ENCODE measurements at regions not wholly inside any gene's neighbourhood (a gene's known extent, or its start where the extent isn't known, plus 50 kb on each side); places are given as distances from the start of the nearest gene placed in this dataset.

- peaks cover under 1 to 1% of the 10 kb centered on the region in 2 donors for H3K27me3 Mint-ChIP-seq
- ChIA-PET POLR2A (ENCODE audit: partially characterized antibody) (interaction anchor here (0.7 kb wide), 1 partner anchor 9 kb away, joined by 3 read pairs; no protein-coding TSS in a partner anchor), CTCF (ENCODE audit: partially characterized antibody) (no interaction called here)
- no peaks in the 10 kb centered on the region for H3K4me1 Mint-ChIP-seq
- intact Hi-C loops (cut with micrococcal nuclease): no loop called here
- no peak overlapping the region for H3K4me3 Mint-ChIP-seq
- Histone ChIP-seq H3K4me1 (ENCODE audit: insufficient read depth, low read length) (no peaks in the 10 kb centered on the region), H3K9me3 (ENCODE audit: control insufficient read depth in 1 of 2, low read length in 2 of 2) (no peaks in the 10 kb centered on the region), H3K36me3 (ENCODE audit: insufficient read depth, low read length) (no peaks in the 10 kb centered on the region), H3K27me3 (ENCODE audit: insufficient read depth, low read length) (no peaks in the 10 kb centered on the region), H3K27ac (ENCODE audit: low read depth, low read length) (no peak overlapping the region), H3K4me3 (ENCODE audit: low read length in 2 of 2) (no peak overlapping the region)
- H3K27ac Mint-ChIP-seq: no peak overlapping the region
- no peaks in the 10 kb centered on the region for H3K9me3 Mint-ChIP-seq
- H3K36me3 Mint-ChIP-seq: no peaks in the 10 kb centered on the region
- no peak for DNase-seq
Observed at GRCh38 chr6:90790696-90791095, 203.8 kb upstream of the MAP3K7 start.

GRCh38 chr6:90790058-90790457 lies 203.2 kb upstream of the MAP3K7 start:
- Mint-ChIP-seq H3K4me3 (no peak overlapping the region), H3K36me3 (no peaks in the 10 kb centered on the region), H3K9me3 (no peaks in the 10 kb centered on the region), H3K27ac (no peak overlapping the region), H3K4me1 (no peaks in the 10 kb centered on the region), H3K27me3 (peaks cover 1 to 4% of the 10 kb centered on the region in 2 donors)
- intact Hi-C loops (cut with micrococcal nuclease): no loop called here
- Histone ChIP-seq H3K9me3 (ENCODE audit: control insufficient read depth in 1 of 2, low read length in 2 of 2) (no peaks in the 10 kb centered on the region), H3K36me3 (ENCODE audit: insufficient read depth, low read length) (no peaks in the 10 kb centered on the region), H3K27me3 (ENCODE audit: insufficient read depth, low read length) (no peaks in the 10 kb centered on the region), H3K4me1 (ENCODE audit: insufficient read depth, low read length) (no peaks in the 10 kb centered on the region), H3K4me3 (ENCODE audit: low read length in 2 of 2) (no peak overlapping the region), H3K27ac (ENCODE audit: low read depth, low read length) (no peak overlapping the region)
- ChIA-PET POLR2A (ENCODE audit: partially characterized antibody) (no interaction called here), CTCF (ENCODE audit: partially characterized antibody) (no interaction called here)
- DNase-seq: no peak

GRCh38 chr6:90788781-90789180 lies 201.9 kb upstream of the MAP3K7 start:
- H3K9me3 ChIP-seq (ENCODE audit: control insufficient read depth in 1 of 2, low read length in 2 of 2): no peaks in the 10 kb centered on the region
- H3K4me3 Mint-ChIP-seq: no peak overlapping the region
- no peak overlapping the region for H3K4me3 ChIP-seq (ENCODE audit: low read length in 2 of 2)
- H3K4me1 Mint-ChIP-seq: no peaks in the 10 kb centered on the region
- ChIA-PET POLR2A (ENCODE audit: partially characterized antibody) (no interaction called here), CTCF (ENCODE audit: partially characterized antibody) (no interaction called here)
- no peaks in the 10 kb centered on the region for H3K4me1 ChIP-seq (ENCODE audit: insufficient read depth, low read length)
- no peaks in the 10 kb centered on the region for H3K36me3 Mint-ChIP-seq
- no peak for DNase-seq
- intact Hi-C loops (cut with micrococcal nuclease): no loop called here
- H3K9me3 Mint-ChIP-seq: no peaks in the 10 kb centered on the region
- H3K36me3 ChIP-seq (ENCODE audit: insufficient read depth, low read length): no peaks in the 10 kb centered on the region
- no peaks in the 10 kb centered on the region for H3K27me3 ChIP-seq (ENCODE audit: insufficient read depth, low read length)
- no peak overlapping the region for H3K27ac Mint-ChIP-seq
- H3K27ac ChIP-seq (ENCODE audit: low read depth, low read length): no peak overlapping the region
- peaks cover 1 to 4% of the 10 kb centered on the region in 2 donors for H3K27me3 Mint-ChIP-seq

DNA sequence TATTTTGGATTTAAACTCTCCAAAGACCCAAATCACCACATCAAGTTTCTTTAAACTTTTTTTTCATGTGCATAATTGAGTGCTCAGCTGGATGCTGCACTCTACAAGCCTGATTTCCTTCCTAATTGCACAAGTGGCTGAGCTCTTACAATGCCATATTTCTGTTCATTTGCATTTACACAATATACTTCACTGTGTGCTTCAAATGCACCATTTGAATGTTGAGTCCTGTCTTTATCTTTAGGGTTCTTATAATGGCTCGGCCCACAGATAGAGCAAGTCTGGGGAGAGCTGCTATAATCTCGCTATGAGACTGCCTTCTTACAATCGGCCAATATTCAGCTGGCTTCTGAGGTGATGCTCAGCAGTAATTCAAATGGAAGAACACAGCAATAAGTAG lies 200.6 kb upstream of the MAP3K7 start:
- H3K27ac ChIP-seq (ENCODE audit: low read depth, low read length): no peak overlapping the region
- Mint-ChIP-seq H3K4me3 (no peak overlapping the region), H3K27me3 (peaks cover 1 to 7% of the 10 kb centered on the region in 2 donors), H3K27ac (no peak overlapping the region), H3K4me1 (no peaks in the 10 kb centered on the region), H3K9me3 (no peaks in the 10 kb centered on the region), H3K36me3 (no peaks in the 10 kb centered on the region)
- H3K4me3 ChIP-seq (ENCODE audit: low read length in 2 of 2): no peak overlapping the region
- H3K27me3 ChIP-seq (ENCODE audit: insufficient read depth, low read length): no peaks in the 10 kb centered on the region
- no peaks in the 10 kb centered on the region for H3K4me1 ChIP-seq (ENCODE audit: insufficient read depth, low read length)
- H3K36me3 ChIP-seq (ENCODE audit: insufficient read depth, low read length): no peaks in the 10 kb centered on the region
- DNase-seq: no peak
- CTCF ChIA-PET (ENCODE audit: partially characterized antibody): no interaction called here
- POLR2A ChIA-PET (ENCODE audit: partially characterized antibody): no interaction called here
- intact Hi-C loops (cut with micrococcal nuclease): no loop called here
- no peaks in the 10 kb centered on the region for H3K9me3 ChIP-seq (ENCODE audit: control insufficient read depth in 1 of 2, low read length in 2 of 2)

GRCh38 chr6:90780778-90781177 lies 193.9 kb upstream of the MAP3K7 start:
- ChIA-PET CTCF (ENCODE audit: partially characterized antibody) (no interaction called here), POLR2A (ENCODE audit: partially characterized antibody) (no interaction called here)
- Histone ChIP-seq H3K4me3 (ENCODE audit: low read length in 2 of 2) (no peak overlapping the region), H3K27me3 (ENCODE audit: insufficient read depth, low read length) (no peaks in the 10 kb centered on the region), H3K36me3 (ENCODE audit: insufficient read depth, low read length) (no peaks in the 10 kb centered on the region), H3K27ac (ENCODE audit: low read depth, low read length) (no peak overlapping the region), H3K4me1 (ENCODE audit: insufficient read depth, low read length) (no peaks in the 10 kb centered on the region), H3K9me3 (ENCODE audit: control insufficient read depth in 1 of 2, low read length in 2 of 2) (no peaks in the 10 kb centered on the region)
- Mint-ChIP-seq H3K4me3 (no peak overlapping the region), H3K4me1 (no peaks in the 10 kb centered on the region), H3K36me3 (no peaks in the 10 kb centered on the region), H3K27me3 (peaks cover 2 to 20% of the 10 kb centered on the region in 2 donors), H3K27ac (no peak overlapping the region), H3K9me3 (peaks cover 0 to 3% (median 0%) of the 10 kb centered on the region in 8 donors)
- intact Hi-C loops (cut with micrococcal nuclease): no loop called here
- DNase-seq: no peak

- H3K4me1 Mint-ChIP-seq: no peaks in the 10 kb centered on the region
- intact Hi-C loops (cut with micrococcal nuclease): no loop called here
- POLR2A ChIA-PET (ENCODE audit: partially characterized antibody): interaction anchor here (0.7 kb wide), 1 partner anchor 1100 kb away, joined by 3 read pairs; no protein-coding TSS in a partner anchor
Observed at GRCh38 chr6:90780141-90780540, 193.3 kb upstream of the MAP3K7 start.

GRCh38 chr6:90778417-90779203 lies 191.7 kb upstream of the MAP3K7 start:
- no peaks in the 10 kb centered on the region for H3K27me3 ChIP-seq (ENCODE audit: insufficient read depth, low read length)
- DNase-seq: no peak
- intact Hi-C loops (cut with micrococcal nuclease): no loop called here

More at GRCh38 chr6:90780141-90780540, 193.3 kb upstream of the MAP3K7 start:
- no peaks in the 10 kb centered on the region for H3K36me3 ChIP-seq (ENCODE audit: insufficient read depth, low read length)
- Mint-ChIP-seq H3K4me3 (no peak overlapping the region), H3K9me3 (peaks cover 0 to 3% (median 0%) of the 10 kb centered on the region in 8 donors), H3K27ac (no peak overlapping the region), H3K36me3 (no peaks in the 10 kb centered on the region), H3K27me3 (peaks cover 2 to 17% of the 10 kb centered on the region in 2 donors)
- H3K27ac ChIP-seq (ENCODE audit: low read depth, low read length): no peak overlapping the region
- H3K4me1 ChIP-seq (ENCODE audit: insufficient read depth, low read length): no peaks in the 10 kb centered on the region
- H3K27me3 ChIP-seq (ENCODE audit: insufficient read depth, low read length): no peaks in the 10 kb centered on the region
- H3K4me3 ChIP-seq (ENCODE audit: low read length in 2 of 2): no peak overlapping the region
- CTCF ChIA-PET (ENCODE audit: partially characterized antibody): no interaction called here
- H3K9me3 ChIP-seq (ENCODE audit: control insufficient read depth in 1 of 2, low read length in 2 of 2): no peaks in the 10 kb centered on the region
- DNase-seq: no peak

More at GRCh38 chr6:90778417-90779203, 191.7 kb upstream of the MAP3K7 start:
- Mint-ChIP-seq H3K27me3 (peaks cover 2 to 18% of the 10 kb centered on the region in 2 donors), H3K4me1 (no peaks in the 10 kb centered on the region), H3K36me3 (no peaks in the 10 kb centered on the region), H3K4me3 (no peak overlapping the region), H3K27ac (no peak overlapping the region), H3K9me3 (peaks cover 0 to 3% (median 0%) of the 10 kb centered on the region in 8 donors)
- no peaks in the 10 kb centered on the region for H3K36me3 ChIP-seq (ENCODE audit: insufficient read depth, low read length)
- no peak overlapping the region for H3K27ac ChIP-seq (ENCODE audit: low read depth, low read length)
- no peaks in the 10 kb centered on the region for H3K9me3 ChIP-seq (ENCODE audit: control insufficient read depth in 1 of 2, low read length in 2 of 2)
- ChIA-PET CTCF (ENCODE audit: partially characterized antibody) (no interaction called here), POLR2A (ENCODE audit: partially characterized antibody) (no interaction called here)
- no peak overlapping the region for H3K4me3 ChIP-seq (ENCODE audit: low read length in 2 of 2)
- no peaks in the 10 kb centered on the region for H3K4me1 ChIP-seq (ENCODE audit: insufficient read depth, low read length)
